Fibroblast of peridontal ligament (primary cell): ENCODE measurements at regions not wholly inside any gene's neighbourhood (a gene's known extent, or its start where the extent isn't known, plus 50 kb on each side); places are given as distances from the start of the nearest gene placed in this dataset.

Experiments used
- DNase-seq: peaks from one replicate; pipeline ENCODE4 v3.0.0-alpha.2; 2010; ENCODE audit errors: extremely low read depth

DNA sequence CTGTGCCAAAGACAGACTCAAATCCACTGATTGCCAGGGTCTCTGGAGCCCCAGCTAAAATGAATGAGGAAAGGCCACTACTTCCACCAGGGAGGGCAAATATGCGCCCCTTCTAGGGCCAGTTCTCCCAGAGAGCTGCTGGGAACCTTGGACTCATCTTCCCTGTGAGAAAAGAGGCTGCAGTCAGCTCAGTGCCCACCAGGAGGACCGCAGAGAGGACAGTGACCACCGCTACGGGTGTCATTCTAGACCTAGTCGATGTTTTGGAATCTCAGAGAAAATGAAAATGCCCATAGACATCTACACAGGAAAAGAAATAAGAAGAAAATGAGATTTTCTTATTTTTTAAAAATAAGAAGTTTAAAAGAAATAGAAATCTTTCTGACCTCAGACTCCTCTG lies 235.1 kb downstream of the UQCRFS1 start:
- no peak for DNase-seq

DNA sequence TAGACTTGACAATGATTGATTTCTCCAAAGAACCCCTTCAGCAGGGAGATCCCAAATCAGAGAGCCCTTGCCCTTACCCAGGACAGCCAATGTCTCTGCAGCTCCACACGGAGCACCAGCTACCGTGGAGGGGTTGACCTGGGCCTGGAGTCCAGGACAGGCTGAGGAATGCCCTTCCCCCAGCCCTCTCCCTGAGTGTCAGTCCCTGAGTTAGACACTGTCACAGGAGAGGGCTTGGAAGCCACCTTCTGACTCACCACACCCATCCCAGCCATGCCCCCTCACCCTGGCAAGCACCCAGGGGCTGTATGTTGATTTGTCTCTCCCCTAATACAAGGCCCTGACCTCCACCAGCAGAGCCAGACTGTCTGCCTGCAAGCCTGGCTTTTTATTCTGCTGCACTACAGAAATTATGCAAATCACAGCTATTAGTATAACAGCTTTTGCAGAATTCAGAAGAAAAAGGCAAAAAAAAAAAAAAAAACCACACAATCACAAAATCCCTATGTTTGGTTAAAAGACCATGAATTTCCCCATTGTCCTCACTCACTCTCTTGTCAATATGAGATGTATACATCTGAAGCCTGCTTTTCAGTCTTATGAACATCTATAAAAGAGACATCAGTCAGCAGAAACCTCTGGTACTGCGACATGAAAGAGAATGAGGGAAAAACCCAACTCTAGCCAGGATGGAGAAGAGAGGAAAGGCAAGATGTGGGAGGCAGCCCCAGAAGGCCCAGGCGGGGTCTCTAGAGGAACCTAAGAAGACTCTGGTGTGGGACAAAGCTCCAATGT lies 240.7 kb downstream of the UQCRFS1 start:
- DNase-seq: no peak

DNA sequence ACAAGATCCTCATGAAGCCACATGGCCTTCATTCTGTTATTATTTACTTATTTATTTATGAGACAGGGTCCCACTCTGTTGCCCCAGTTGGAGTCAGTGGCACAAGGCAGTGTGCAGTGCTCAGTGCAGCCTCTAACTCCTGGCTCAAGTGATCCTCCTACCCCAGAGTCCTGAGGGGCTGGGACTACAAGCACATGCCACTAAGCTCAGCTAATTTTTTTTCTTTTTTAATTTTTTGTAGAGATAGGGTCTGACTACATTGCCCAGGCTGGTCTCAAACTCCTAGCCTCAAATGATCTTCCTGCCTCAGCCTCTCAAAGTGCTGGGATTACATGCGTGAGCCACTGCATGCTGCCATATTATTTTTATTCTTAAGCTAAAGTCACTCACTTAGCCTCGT lies 241.4 kb downstream of the UQCRFS1 start:
- no peak for DNase-seq

DNA sequence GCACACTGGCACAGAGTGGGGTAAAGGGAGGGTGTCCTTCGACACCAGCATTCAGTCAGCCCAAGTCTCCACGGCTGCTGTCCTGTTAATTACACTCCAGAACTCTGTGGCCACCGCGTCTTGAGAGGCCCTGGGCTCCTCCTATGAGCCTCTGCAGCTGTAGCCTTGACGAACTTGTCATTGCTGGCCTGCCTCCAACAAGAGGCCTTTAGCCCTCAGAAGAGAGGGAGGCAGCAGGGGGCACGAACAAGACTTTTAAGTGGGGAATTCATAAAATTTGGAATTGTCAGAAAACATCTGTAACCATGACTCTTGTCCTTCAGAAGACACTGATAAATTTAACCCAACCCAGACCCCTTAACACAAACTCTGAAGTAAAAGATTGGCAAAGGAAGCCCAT lies 241.9 kb downstream of the UQCRFS1 start:
- no peak for DNase-seq

DNA sequence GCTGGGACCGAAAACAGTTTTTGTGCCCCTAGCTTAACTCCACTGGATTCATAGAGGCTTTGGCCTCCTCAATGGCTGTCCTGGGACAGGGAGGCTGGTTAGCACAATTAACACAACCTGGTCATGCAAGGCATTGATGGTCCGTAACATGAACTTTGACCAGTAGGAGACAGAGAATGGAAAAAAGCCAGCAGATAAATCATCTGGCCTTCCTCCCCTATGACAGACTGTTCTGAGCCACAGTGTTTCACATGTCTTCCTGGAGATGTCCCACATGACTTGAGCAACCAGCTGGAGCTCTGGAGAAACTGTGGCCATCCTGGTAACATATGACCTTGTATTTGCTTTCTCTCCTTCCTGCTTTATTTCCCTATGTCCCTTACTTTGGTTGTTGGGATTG lies 244.2 kb downstream of the UQCRFS1 start:
- DNase-seq: no peak

DNA sequence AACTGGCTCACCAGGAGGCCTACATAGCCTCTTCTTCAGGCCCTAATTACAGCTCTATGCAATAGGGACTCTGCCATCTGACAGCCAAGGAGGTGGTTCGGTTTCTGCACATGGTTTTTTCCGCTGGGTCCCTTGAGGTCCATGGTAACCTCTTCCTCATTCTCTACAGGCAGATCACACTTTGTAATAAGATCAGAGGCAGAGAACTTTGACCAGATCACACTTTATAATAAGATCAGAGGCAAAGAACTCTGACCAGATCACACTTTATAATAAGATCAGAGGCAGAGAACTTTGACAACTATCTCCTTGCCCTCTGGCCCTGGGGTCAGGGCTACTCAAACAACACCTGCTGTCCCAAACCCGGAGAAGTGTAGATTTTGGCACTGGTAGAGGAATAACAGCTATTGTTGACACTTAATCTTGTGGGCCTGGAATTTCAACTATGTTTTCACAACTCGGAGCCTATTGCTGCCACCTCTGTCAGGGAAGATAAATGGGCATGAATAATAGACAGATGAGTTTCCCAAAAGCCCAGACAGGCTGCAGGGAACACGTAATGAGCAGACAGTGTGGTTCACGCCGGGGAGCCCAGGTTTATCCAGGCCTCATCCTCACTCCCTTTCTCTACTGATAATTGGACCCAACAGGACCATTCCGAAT lies 246.1 kb downstream of the UQCRFS1 start:
- no peak for DNase-seq

DNA sequence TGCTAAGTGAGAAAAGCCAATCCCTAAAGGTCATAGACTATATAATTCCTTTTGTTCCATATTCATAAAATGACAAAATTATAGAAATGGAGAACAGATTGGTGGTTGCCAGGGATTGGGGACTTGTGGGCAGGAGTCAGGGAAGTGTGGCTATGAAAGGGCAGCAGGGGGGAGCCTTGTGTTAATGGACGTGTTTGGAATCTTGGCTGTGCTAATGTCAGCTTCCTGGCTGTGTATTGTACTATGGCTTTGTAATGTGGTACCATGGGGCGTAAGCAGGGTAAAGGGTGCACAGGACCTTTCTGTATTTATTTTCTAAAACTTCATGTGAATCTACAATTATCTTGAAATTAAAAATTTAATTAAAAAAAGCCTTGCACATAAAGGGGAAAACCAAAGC lies 248.5 kb downstream of the UQCRFS1 start:
- no peak for DNase-seq

DNA sequence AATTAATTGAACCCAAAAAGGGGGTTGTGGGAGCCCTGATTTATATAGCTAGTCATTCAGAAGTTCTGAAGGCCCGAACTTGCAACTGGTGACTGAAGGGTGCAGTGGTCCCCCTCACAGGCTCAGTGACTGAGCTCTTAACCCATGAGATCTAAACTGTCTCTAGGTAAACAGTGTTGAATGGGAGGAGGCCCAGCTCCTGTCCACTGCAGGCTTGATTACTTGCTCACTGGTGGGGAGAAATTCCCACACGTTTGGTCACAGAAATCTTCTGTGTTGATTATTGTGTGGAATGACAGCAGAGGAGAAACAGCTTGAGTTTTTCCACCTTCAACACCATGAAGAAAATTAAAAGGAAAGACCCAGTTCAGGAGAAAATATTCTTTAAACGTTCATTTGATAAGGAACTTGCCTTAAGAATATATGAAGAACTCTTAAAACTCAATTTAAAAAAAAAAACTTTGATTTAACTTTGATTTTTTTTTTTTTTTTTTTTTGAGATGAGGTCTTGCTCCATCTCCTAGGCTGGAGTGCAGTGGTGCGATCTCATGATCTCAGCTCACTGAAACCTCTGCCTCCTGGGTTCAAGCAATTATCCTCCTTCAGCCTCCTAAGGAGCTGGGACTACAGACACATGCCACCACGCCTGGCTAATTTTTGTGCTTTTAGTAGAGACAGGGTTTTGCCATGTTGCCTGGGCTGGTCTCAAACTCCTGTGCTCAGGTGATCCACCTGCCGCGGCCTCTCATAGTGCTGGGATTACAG lies 249.3 kb downstream of the UQCRFS1 start:
- DNase-seq: no peak

DNA sequence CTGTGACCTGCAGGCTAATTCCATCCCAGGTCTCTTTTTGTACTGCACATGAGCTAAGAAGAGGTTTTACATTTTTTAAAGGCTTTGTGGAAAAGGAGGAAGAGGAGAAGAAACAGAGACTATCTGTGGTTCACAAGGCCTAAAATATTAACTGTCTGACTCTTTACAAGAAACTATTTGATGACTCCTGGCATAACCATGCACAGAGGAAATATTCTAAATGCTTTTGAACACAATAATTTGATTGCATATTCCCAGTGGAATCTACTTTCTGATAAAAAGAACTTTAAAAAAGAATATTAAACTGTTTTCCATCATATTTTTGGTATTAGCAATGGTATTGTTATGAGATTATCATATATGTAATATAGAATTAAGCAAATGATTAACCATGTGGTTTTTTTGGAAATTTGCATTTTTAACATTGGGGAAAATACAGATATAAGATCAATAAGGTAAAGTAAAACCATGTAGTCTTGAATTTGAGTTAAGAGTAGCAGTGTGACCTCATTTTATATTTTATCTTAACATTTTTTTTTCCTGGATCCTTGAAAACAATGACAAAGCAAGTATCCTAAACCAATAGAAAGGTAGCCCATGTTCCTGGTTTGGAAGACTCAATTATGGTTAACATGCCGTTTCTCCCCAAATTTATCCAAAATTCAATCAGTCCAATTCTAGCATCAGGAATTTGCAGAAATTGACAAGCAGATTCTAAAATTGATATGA lies 251.0 kb downstream of the UQCRFS1 start:
- peak; percentile 62 for DNase-seq

DNA sequence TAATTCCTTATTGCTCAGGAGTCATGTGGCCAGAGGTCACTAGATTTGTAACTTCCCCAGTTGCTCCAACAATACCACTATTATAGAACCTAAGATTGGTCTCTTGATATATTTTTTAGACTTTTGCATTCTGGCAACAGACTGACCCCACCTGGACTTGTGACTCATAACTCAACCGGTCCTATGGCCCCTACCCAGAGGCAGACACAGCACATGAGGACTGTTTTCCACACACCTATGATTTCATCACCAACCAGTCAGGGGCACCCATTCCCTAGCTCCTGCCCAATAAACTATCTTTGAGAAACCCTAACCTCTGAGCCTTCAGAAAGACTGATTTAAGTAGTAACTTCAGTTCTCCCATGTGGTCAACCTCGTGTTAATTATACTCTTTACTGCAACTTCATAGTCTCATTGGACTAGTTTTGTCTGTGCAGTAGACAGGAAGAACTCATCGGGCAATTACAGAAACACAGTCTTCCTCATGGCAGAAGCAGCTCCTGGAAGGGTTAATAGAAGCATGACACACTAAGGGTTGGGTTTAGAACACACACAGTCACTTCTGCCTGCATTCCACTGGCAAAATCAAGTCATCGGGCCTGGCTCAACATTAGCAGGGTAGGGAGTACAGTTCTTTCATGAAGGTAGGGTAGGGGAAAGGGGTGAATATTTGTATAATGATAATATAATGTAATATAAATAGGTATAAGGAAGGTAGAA lies 251.8 kb downstream of the UQCRFS1 start:
- DNase-seq: peak; percentile 30

DNA sequence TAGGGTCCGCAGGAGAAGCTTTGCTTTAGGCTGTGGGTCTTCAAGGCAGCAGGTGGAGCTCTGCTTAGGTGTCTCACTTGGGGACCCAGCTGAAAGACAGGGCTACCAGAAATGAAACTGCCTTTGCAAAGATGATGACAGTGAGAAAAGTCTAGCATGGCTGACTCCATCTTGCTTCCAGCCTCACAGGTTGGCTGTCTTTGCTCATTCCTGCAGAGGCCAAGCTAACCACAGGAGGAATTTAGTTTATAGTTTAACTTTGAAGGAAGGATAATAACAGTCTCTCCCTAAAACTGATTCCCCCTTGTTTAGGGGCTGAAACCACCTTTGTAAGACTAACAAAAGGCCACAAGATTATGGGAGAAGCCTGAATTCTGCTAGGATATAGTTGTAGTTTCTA lies 252.4 kb downstream of the UQCRFS1 start:
- peak; percentile 3 for DNase-seq

DNA sequence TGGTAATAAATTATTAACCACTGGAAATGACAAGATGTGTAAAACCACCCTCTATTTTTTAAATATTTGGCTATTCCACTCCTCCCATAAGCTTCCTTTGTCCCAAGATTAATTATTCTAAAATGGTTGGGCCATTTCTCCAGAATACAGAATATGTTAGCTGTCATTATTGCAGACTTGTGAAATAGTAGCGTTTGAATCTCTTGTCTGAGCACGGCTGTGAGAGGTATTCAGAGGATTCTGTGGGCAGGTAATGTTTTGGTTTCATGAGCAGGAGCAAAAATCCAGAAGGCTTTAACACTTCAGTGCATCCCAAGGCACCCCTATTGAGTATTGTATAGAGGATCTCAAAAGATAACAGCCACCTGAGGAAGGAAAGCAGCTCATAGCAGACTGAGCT lies 256.0 kb downstream of the UQCRFS1 start:
- no peak for DNase-seq

DNA sequence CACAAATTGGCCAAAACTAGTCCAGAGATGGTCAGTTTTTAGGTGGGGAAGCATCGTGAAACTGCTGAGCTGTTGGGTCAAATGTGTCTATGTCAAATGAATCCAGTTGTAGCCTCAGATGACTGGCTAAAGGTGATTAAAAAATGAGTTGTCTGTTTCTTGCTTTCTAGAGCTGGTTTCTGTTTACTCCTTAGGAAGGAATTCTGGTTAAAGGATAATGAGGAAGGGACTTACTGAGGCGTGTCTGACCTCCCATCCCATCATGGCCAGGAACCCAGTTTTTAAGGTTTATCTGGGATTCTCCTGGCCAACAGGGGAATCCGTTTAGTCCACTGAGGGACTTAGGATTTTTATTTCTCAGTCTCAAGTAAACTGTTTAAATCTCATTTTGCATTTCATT lies 256.5 kb downstream of the UQCRFS1 start:
- no peak for DNase-seq

DNA sequence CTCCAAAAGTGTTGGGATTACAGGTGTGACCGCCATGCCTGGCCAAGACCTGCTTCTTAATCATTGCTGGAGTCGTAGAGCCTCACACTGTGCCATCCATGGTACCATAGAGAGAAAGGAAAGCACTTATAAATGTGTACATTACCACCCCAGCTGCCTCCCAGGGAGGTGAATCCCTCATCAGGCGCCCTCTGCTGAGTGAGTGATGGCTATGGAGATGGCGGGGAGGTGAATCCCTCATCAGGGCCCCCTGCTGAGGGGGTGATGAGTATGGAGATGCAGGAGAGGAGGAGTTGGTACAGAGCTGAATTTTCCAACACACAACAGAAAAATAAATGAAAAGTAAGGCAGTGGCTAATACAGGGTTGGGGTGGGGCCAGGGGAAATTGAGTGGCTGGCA lies 263.4 kb downstream of the UQCRFS1 start:
- DNase-seq: no peak

DNA sequence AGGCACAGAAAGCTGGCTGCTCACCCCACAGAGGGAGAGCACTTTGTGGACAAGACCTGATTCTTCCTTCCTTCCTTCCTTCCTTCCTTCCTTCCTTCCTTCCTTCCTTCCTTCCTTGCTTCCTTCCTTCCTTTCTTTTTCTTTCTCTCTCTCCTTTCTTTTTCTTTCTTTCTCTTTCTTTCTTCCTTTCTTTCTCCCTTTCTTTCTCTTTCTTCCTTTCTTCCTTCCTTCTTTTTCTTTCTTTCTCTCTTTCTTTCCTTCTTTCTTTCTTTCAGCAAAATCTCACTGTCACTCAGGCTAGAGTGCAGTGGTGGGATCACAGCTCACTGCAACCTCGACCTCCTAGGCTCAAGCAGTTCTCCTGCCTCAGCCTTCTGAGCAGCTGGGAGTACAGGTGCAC lies 263.9 kb downstream of the UQCRFS1 start:
- no peak for DNase-seq

DNA sequence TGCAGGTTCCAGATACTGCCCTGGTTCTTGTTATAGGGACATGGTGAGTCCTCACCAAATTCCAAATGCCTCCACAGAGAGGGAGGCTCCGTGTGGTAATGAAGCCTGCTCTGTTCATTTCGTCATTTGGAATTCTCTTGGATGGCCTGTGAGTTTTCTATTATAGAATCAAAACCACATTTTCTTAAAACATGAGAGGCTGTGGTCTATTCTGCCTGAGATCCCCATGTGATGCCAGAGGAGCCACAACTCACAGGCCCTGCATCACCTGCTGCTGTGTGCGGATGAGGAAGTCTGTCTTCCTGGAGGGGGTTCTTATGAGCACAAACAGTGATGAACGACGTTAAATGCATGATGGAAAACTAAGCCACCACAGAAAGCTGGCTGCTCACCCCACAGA lies 264.4 kb downstream of the UQCRFS1 start:
- DNase-seq: peak; percentile 62

DNA sequence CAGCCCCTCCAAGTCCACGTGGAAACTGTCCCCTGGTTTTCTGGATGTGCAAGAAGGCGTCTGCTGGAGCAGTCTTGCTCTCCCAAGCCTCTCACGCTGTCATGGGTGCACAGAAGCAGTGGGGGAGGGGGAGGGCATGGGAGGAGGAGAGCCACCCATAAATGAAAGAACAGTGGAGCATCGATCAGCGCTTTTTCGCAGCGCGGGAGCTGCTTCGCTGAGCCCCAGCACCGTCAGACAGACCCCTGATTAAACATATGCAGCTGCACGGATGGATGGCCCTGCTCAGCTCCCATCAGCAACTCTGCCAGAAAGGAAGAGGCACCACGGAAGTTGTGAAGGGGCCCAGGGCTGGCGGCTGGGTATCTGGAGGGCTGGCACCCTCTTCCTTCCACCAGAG lies 264.9 kb downstream of the UQCRFS1 start:
- no peak for DNase-seq

DNA sequence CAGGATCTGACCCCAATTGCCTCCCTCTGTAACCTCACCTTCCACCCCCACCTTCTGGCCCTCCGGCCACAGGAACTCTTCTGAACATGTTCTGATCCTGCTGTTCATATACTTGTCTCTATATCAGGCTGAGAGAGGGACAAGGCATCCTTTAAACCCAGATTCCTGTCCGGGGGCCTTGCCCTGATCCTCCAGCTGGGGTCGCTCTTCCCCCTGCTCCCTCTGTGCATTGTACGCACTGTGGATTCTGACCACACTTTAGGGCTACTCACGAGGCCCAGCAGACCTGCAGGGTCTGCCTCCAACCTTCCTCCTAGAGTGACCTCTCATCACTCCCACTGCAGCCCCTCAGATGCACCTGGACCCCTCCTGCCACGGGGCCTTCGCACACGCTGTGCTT lies 269.3 kb downstream of the UQCRFS1 start:
- DNase-seq: no peak

DNA sequence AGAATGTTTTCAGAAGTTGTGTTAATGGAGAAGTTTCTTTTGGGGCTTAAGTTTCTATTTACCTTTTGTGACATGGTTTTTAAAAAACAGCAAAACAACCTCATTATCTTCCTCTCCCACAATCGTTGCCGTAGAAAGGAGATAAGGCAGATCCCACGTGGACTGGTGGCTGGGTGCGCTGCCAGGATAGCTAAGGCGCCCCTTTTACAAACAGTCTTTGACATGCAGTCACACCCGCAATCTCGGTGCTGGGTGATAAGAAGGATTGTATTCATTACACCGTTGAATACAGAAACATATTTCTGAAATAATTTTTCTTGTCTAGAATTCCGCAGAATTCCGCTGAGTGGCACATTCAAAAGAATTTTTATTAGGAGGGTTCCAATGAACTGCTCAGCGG lies 271.1 kb downstream of the UQCRFS1 start:
- no peak for DNase-seq

DNA sequence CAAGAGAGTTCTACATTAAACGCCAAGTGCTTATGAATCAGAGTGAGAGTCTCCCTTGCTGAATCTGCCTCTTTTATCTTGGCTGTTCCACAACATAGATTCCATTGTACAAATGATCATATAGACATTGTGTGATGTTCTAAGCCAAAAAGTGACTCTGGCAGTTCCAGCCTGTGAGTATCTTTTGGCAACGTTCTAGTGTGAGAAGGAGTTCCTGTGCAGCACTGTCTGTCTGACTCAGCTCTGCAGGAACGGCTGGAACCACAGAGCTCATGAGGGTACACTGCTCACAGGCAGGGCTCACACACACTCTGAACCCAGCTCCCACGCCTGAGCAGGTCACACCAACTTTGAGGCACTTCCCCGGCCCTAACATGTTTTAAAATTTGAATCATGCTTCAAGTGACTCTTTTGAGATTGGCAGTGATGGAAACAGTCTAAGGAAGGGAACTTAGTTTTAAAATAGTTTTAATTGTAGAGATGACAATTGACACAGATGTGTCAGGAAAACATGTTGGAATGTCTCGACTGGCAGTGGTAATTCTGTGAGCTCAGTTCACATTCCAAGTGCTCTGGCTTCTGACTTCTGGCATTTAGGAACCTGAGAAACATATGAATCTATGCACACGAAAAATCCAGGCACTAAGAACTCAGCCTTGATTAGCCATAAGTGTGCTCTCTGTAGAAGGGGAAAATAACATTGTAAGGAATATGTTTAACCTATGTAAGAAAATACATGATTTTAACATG lies 272.0 kb downstream of the UQCRFS1 start:
- peak; percentile 52 for DNase-seq

DNA sequence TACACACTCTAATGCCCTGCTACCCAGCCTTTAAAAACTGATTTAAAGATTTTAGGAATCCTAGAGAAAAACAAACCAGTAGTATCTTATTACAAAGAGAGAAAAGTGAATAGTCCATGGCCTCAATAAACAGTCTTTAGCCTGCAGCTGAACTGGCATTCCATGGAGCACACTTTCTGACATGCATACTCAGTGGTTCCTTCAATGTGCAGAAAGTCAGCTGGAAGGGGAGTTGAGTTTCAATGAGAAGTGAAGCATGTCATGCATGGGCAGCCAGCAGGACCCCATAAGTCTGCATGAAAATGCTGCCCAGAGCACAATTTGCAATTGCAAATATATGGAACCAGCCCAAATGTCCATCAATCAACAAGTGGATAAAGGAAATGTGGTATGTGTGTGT lies 273.7 kb downstream of the UQCRFS1 start:
- DNase-seq: no peak
